ENCODE measurements at regions not wholly inside any gene's neighbourhood (a gene's known extent, or its start where the extent isn't known, plus 50 kb on each side); places are given as distances from the start of the nearest gene placed in this dataset.

DNA sequence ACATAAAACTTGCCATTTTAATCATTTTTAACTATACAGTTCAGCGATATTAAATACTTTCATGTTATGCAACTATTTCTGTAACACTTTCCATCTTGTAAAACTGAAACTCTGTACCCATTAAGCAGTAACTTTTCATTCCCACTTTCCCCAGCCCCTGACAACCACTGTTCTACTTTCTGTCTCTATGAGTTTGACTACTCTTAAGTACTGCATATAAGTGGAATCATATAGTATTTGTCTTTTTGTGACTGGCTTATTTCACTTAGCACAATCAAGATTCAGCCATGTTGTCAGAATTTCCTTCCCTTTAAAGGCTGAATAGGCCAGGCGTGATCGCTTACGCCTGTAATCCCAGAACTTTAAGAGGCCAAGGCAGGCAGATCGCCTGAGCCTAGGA, 56.2 kb downstream of the ARHGAP35 start:
- TF ChIP-seq CTCF (conservative IDR thresholded peaks at IDR 0.05; ENCODE audit: low read length) (no peak), EZH2phosphoT487 (IDR thresholded peaks at IDR 0.05; ENCODE audit: borderline replicate concordance) (no peak)
